ENCODE measurements at regions not wholly inside any gene's neighbourhood (a gene's known extent, or its start where the extent isn't known, plus 50 kb on each side); places are given as distances from the start of the nearest gene placed in this dataset.

DNA sequence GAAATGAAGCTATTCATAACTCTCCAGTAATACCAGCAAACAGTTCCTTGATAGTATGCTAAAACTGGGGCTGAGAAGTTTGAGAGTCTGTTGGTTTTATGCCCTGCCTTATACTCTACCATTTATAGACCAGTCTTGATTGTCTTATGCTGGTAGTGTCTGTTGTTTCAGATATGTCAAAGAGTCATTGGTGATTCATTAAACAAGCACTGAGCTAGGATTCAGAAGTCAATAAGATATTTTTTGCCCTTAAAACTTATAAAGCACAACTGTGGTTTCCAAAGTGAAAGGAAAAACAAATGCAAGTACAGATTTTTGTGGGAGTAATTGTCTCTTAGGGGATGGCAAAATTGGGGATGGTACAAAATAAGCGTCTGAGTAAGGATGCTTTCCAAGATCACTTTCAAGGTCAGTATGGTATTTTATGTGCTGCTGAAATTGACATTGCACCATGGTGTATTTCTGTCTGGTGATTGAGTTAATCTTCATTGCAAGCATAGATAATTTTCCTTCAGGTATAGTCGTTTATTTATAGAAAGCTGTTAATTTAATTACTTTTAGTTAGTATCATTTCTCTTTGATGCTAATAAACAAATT, 289.5 kb upstream of the E2F7 start:
- no peak overlapping the region for H3K4me3 ChIP-seq (ENCODE audit: low read depth, low read length)
- CTCF ChIA-PET: interaction anchor here (1.1 to 1.2 kb wide), 2 partner anchors 11 to 202 kb away, joined by 3 to 4 read pairs; no protein-coding TSS in a partner anchor
- DNase-seq (ENCODE audit: low read depth): no peak

DNA sequence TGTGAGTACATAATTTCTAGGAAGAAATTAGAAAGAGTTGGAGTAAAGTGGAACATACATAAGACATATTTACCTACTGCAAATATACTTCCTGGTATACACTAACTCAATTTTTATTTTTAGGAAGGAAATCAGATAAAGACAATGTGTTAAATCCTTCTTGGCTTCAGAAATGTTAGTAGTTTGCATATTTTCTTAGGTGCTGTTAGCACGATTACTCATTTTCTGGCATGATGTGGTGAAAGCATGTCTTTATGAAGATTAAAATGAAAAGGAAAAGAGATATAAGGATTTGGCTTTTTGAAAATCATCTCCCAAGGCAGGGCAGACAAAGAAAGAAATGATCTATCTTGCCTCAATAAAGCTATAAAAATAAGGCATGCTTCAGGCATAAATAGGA, 287.6 kb upstream of the E2F7 start:
- TF ChIP-seq, protein P1, sequence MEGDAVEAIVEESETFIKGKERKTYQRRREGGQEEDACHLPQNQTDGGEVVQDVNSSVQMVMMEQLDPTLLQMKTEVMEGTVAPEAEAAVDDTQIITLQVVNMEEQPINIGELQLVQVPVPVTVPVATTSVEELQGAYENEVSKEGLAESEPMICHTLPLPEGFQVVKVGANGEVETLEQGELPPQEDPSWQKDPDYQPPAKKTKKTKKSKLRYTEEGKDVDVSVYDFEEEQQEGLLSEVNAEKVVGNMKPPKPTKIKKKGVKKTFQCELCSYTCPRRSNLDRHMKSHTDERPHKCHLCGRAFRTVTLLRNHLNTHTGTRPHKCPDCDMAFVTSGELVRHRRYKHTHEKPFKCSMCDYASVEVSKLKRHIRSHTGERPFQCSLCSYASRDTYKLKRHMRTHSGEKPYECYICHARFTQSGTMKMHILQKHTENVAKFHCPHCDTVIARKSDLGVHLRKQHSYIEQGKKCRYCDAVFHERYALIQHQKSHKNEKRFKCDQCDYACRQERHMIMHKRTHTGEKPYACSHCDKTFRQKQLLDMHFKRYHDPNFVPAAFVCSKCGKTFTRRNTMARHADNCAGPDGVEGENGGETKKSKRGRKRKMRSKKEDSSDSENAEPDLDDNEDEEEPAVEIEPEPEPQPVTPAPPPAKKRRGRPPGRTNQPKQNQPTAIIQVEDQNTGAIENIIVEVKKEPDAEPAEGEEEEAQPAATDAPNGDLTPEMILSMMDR (IDR thresholded peaks at IDR 0.05; ENCODE audit: insufficient read depth, low read depth, low read length): no peak
- ChIA-PET CTCF (no interaction called here), POLR2A (interaction anchor here (0.6 kb wide), 1 partner anchor 63 kb away, joined by 8 read pairs; no protein-coding TSS in a partner anchor)
- no peak for DNase-seq (ENCODE audit: low read depth)
- Histone ChIP-seq H3K4me3 (ENCODE audit: low read depth, low read length) (no peak overlapping the region), H3K36me3 (ENCODE audit: control insufficient read depth, insufficient read depth, low read length) (no peaks in the 10 kb centered on the region), H3K27me3 (ENCODE audit: control insufficient read depth, insufficient read depth, low read length) (no peaks in the 10 kb centered on the region)

More for the DNA sequence above, 289.5 kb upstream of the E2F7 start:
- POLR2A ChIA-PET: no interaction called here
- TF ChIP-seq, protein P1 (IDR thresholded peaks at IDR 0.05; ENCODE audit: insufficient read depth, low read depth, low read length): no peak
- H3K27me3 ChIP-seq (ENCODE audit: control insufficient read depth, insufficient read depth, low read length): no peaks in the 10 kb centered on the region
- H3K36me3 ChIP-seq (ENCODE audit: control insufficient read depth, insufficient read depth, low read length): no peaks in the 10 kb centered on the region

DNA sequence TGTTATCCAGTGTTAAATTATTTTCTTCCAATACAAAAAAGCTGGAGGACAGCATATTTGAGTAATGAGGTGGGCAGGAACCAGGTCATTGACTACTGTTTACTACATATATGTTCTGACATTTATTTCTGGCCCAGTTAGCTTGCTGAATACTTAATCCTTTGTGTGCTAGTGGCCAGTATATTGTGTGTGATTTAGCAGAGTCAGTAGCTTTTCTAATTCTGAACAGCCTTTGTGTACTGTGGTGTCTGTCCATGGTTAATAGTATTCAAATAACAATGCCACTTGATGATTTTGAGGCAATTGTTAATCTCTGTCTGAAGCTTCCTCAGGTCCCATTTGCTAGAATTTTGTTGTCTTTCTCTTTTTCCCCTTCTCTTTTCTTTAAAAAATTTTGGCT, 286.5 kb upstream of the E2F7 start:
- ChIA-PET POLR2A (no interaction called here), CTCF (no interaction called here)

DNA sequence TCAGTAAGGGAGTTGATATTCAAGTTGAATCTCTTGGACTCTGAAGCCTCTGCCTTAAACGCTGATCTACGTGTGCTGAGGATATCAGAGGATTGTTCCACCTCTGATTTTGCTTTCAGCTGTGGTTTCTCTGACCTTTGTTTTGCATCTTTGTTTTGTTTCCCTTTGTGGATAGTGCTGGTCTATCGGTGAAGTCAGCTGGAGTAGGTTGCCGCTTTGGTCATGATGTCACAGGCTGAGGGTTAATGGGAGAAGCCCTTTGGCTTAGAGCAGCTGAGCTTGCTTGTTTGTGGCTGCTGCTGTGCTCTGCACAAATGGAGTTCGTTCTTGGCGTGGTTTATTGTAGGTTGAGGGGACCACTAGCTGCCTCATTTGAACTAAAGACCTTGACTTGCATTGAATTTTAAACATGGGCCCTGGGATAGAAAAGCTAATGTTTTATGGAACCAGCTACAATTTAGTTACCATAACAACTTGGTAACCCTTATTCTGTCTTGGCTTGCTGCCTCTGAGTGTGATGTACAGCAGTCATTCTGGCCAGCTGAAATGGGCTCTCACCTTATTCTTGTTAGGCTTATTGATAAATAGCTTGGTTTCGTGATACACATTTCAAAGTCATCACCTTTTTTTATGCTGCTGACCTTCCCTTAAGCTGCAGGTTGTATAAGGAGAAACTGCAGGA, 284.5 kb upstream of the E2F7 start:
- TF ChIP-seq, protein P1 (IDR thresholded peaks at IDR 0.05; ENCODE audit: insufficient read depth, low read depth, low read length): no peak

More for the DNA sequence above, 286.5 kb upstream of the E2F7 start:
- no peaks in the 10 kb centered on the region for H3K27me3 ChIP-seq (ENCODE audit: control insufficient read depth, insufficient read depth, low read length)
- DNase-seq (ENCODE audit: low read depth): no peak
- TF ChIP-seq, protein P1 (IDR thresholded peaks at IDR 0.05; ENCODE audit: insufficient read depth, low read depth, low read length): no peak
- H3K36me3 ChIP-seq (ENCODE audit: control insufficient read depth, insufficient read depth, low read length): no peaks in the 10 kb centered on the region
- H3K4me3 ChIP-seq (ENCODE audit: low read depth, low read length): no peak overlapping the region

DNA sequence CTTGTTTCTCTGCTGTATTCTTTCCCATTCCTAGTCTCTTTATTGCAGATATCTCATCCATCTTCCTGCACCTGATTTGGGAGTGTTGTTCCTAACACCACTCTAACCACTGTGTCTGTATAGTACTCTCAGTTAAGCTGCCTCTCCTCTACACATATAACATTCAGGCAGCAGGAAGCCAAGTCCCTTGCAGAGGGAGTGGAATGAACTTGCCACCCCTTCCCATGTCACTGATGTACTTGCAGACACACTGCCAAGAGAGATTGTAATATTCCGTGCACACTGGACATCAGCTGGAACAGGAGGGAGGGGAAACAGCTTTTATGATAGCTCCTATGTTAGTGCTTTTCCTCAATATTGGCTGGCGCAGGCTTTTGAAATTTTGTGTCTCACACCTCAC, 281.6 kb upstream of the E2F7 start:
- ChIA-PET CTCF (no interaction called here), POLR2A (interaction anchor here (0.5 kb wide), 1 partner anchor 12 kb away, joined by 3 read pairs; no protein-coding TSS in a partner anchor)
- no peaks in the 10 kb centered on the region for H3K36me3 ChIP-seq (ENCODE audit: control insufficient read depth, insufficient read depth, low read length)
- no peak overlapping the region for H3K4me3 ChIP-seq (ENCODE audit: low read depth, low read length)
- TF ChIP-seq, protein P1 (IDR thresholded peaks at IDR 0.05; ENCODE audit: insufficient read depth, low read depth, low read length): no peak
- H3K27me3 ChIP-seq (ENCODE audit: control insufficient read depth, insufficient read depth, low read length): no peaks in the 10 kb centered on the region
- no peak for DNase-seq (ENCODE audit: low read depth)

More for the DNA sequence above, 284.5 kb upstream of the E2F7 start:
- DNase-seq (ENCODE audit: low read depth): no peak
- Histone ChIP-seq H3K4me3 (ENCODE audit: low read depth, low read length) (no peak overlapping the region), H3K36me3 (ENCODE audit: control insufficient read depth, insufficient read depth, low read length) (no peaks in the 10 kb centered on the region), H3K27me3 (ENCODE audit: control insufficient read depth, insufficient read depth, low read length) (no peaks in the 10 kb centered on the region)
- ChIA-PET CTCF (no interaction called here), POLR2A (no interaction called here)
